Tibial nerve (tissue), 3 donors: ENCODE measurements at regions not wholly inside any gene's neighbourhood (a gene's known extent, or its start where the extent isn't known, plus 50 kb on each side); places are given as distances from the start of the nearest gene placed in this dataset.

Source experiments
- CTCF ChIP-seq, 5 experiments: fragments of 200-600 bp in 3 of 5; fragments of 450-650 bp in 2 of 5; sonication (generic) in 3 of 5; IDR thresholded peaks; one replicate each; pipeline ENCODE4 v1.5.1; 2016 to 2019; ENCODE audit warnings: antibody characterized with exemption in 5 of 5, mild to moderate bottlenecking in 3 of 5, moderate library complexity in 2 of 5
- POLR2A ChIP-seq, 2 donors: fragments of 450-650 bp; IDR thresholded peaks; one replicate each; pipeline ENCODE4 v1.6.1; 2017; ENCODE audit warnings: antibody characterized with exemption in 2 of 2, mild to moderate bottlenecking in 2 of 2, moderate library complexity in 2 of 2

- TF ChIP-seq CTCF (IDR thresholded peaks at IDR 0.05) (no peak), POLR2A (IDR thresholded peaks at IDR 0.05) (no peak)
Observed at GRCh38 chr6:137815692-137816091, 51.4 kb upstream of the TNFAIP3 start.
